ENCODE measurements at regions not wholly inside any gene's neighbourhood (a gene's known extent, or its start where the extent isn't known, plus 50 kb on each side); places are given as distances from the start of the nearest gene placed in this dataset.
A peak's percentile ranks its signal among the peaks of the same experiment; 100 is the strongest.

DNA sequence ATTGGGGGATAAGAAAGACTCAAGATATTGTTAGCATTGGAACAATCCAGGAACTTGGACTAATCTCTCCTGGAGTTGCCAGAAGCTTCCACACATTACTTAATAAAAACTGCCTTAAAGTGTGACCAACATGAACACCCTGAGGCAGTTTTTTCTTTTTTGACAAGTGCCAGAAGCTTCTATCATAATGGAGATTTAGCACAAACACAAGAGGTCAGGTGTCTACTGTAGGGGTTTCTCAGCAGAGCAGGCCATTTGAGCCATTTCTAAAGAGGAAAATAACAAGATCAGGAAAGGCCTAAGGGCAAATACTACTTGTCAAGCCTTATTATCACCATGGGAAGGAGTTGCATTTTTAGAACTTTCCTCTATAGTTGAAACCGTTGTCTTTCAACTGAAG lies 361.5 kb downstream of the EPM2A start (continued):
- TF ChIP-seq ZNF672 (CRISPR knock-in tag; IDR thresholded peaks at IDR 0.05) (no peak), ZNF432 (CRISPR knock-in tag; IDR thresholded peaks at IDR 0.05; ENCODE audit: borderline replicate concordance) (no peak), ZNF3 (CRISPR knock-in tag; IDR thresholded peaks at IDR 0.05) (no peak)

DNA sequence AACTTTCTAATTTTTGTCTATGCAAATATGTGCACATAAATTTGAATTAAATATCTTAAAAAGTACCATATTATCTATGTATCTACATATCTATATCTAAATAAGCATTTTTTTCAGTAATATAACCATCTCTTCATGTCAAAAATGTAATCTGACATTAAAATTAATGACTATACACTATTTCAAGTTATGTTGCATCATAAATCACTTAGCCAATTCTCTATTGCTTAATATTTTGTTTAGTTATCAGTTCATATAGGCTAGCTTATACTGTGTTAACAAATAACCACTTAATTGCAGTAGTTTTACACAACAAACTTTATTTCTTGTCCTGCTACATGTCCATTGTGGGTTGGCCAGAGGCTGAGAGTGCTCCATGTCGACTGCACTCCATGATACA lies 360.8 kb downstream of the EPM2A start:
- FAIRE-seq: no peak
- Histone ChIP-seq H2AFZ (ENCODE audit: low read length) (no peak overlapping the region), H3K4me3 (replicated peaks in 1 of 3; ENCODE audit: insufficient read depth in 1 of 3, low read depth in 2 of 3, low read length in 3 of 3) (no peak overlapping the region), H3K79me2 (ENCODE audit: insufficient read depth, low read length) (no peaks in the 10 kb centered on the region), H3K9ac (ENCODE audit: insufficient read depth, low read depth, low read length) (no peak overlapping the region), H3K9me3 (ENCODE audit: low read length) (peaks cover 7% of the 10 kb centered on the region), H4K20me1 (ENCODE audit: insufficient read depth, low read length) (no peaks in the 10 kb centered on the region), H3K36me3 (replicated peaks in 1 of 2; ENCODE audit: control insufficient read depth in 1 of 2, insufficient read depth in 2 of 2, low read length in 2 of 2) (no peaks in the 10 kb centered on the region), H3K27ac (ENCODE audit: extremely low read length, insufficient read depth, low read length) (no peak overlapping the region), H3K4me1 (ENCODE audit: insufficient read depth, low read length) (no peaks in the 10 kb centered on the region), H3K27me3 (ENCODE audit: control insufficient read depth in 1 of 2, insufficient read depth in 2 of 2, low read length in 2 of 2) (peaks cover 0 to 7% of the 10 kb centered on the region in 2 experiments; a peak in 1 of 5 replicates), H3K4me2 (ENCODE audit: low read depth, low read length) (no peak overlapping the region)
- TF ChIP-seq ZNF557 (CRISPR knock-in tag; IDR thresholded peaks at IDR 0.05): no peak
- peak; percentile 69; the same call in 1 of the 2 replicates for TF ChIP-seq CEBPB (IDR thresholded peaks at IDR 0.05; ENCODE audit: borderline replicate concordance, low read depth, low read length)
- WGBS (ENCODE audit: low lambda C conversion rate): 5% methylated on average over 1 of the region's 1 CpG
- CTCF ChIA-PET (ENCODE audit: low intra/inter-chr PET ratio, low total read pairs): no interaction called here
- no peak for DNase-seq (ENCODE audit: low spot score)
- ATAC-seq: no peak
- intact Hi-C loops (cut with micrococcal nuclease; ENCODE audit: unreplicated experiment): no loop called here
- in situ Hi-C loops (cut with HindIII; ENCODE audit: extremely low pct_ligation_motif_present, low pct_unique_long_range_greater_than_20kb): no loop called here
- BruUV-seq (replicated peaks): no TSS peak
- POLR2A ChIA-PET: no interaction called here

DNA sequence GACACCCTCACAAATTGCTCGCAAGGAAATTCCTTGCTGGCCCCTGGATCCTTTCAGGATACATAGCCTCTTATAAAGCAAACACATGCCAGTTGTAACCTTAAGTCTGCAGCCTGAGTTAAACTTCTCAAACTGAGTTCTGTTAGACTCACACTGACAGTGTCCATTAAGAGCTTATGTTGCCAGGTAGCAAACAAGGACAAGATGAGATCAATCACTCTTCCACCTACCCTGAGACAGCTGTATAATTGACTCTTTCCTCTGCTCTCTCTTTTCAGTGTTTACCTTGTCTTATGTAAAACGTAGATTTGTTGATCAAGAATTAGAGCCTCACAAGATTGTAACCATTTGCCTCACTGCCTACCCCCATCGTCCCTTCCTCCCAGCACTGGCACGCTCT lies 359.8 kb downstream of the EPM2A start:
- WGBS (ENCODE audit: low lambda C conversion rate): 27% methylated on average over 4 of the region's 4 CpGs
- TF ChIP-seq, protein P1, sequence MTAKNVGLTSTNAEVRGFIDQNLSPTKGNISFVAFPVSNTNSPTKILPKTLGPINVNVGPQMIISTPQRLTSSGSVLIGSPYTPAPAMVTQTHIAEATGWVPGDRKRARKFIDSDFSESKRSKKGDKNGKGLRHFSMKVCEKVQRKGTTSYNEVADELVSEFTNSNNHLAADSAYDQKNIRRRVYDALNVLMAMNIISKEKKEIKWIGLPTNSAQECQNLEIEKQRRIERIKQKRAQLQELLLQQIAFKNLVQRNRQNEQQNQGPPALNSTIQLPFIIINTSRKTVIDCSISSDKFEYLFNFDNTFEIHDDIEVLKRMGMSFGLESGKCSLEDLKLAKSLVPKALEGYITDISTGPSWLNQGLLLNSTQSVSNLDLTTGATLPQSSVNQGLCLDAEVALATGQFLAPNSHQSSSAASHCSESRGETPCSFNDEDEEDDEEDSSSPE (CRISPR knock-in tag; IDR thresholded peaks at IDR 0.05): no peak
- TF ChIP-seq PAWR (CRISPR knock-in tag; IDR thresholded peaks at IDR 0.05; ENCODE audit: borderline replicate concordance): no peak
- TF ChIP-seq FOXC1 (CRISPR knock-in tag; IDR thresholded peaks at IDR 0.05; ENCODE audit: borderline replicate concordance): no peak
- TF ChIP-seq ZNF451 (CRISPR knock-in tag; IDR thresholded peaks at IDR 0.05): no peak
- TF ChIP-seq ZNF296 (CRISPR knock-in tag; conservative IDR thresholded peaks at IDR 0.05): no peak
- TF ChIP-seq, protein P2, sequence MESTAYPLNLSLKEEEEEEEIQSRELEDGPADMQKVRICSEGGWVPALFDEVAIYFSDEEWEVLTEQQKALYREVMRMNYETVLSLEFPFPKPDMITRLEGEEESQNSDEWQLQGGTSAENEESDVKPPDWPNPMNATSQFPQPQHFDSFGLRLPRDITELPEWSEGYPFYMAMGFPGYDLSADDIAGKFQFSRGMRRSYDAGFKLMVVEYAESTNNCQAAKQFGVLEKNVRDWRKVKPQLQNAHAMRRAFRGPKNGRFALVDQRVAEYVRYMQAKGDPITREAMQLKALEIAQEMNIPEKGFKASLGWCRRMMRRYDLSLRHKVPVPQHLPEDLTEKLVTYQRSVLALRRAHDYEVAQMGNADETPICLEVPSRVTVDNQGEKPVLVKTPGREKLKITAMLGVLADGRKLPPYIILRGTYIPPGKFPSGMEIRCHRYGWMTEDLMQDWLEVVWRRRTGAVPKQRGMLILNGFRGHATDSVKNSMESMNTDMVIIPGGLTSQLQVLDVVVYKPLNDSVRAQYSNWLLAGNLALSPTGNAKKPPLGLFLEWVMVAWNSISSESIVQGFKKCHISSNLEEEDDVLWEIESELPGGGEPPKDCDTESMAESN (CRISPR knock-in tag; conservative IDR thresholded peaks at IDR 0.05): no peak
- TF ChIP-seq, protein P3, sequence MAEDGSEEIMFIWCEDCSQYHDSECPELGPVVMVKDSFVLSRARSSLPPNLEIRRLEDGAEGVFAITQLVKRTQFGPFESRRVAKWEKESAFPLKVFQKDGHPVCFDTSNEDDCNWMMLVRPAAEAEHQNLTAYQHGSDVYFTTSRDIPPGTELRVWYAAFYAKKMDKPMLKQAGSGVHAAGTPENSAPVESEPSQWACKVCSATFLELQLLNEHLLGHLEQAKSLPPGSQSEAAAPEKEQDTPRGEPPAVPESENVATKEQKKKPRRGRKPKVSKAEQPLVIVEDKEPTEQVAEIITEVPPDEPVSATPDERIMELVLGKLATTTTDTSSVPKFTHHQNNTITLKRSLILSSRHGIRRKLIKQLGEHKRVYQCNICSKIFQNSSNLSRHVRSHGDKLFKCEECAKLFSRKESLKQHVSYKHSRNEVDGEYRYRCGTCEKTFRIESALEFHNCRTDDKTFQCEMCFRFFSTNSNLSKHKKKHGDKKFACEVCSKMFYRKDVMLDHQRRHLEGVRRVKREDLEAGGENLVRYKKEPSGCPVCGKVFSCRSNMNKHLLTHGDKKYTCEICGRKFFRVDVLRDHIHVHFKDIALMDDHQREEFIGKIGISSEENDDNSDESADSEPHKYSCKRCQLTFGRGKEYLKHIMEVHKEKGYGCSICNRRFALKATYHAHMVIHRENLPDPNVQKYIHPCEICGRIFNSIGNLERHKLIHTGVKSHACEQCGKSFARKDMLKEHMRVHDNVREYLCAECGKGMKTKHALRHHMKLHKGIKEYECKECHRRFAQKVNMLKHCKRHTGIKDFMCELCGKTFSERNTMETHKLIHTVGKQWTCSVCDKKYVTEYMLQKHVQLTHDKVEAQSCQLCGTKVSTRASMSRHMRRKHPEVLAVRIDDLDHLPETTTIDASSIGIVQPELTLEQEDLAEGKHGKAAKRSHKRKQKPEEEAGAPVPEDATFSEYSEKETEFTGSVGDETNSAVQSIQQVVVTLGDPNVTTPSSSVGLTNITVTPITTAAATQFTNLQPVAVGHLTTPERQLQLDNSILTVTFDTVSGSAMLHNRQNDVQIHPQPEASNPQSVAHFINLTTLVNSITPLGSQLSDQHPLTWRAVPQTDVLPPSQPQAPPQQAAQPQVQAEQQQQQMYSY (CRISPR knock-in tag; IDR thresholded peaks at IDR 0.05): no peak

More for the DNA sequence above, 359.8 kb downstream of the EPM2A start:
- Histone ChIP-seq H3K9me3 (ENCODE audit: low read length) (peaks cover 7% of the 10 kb centered on the region), H3K4me2 (ENCODE audit: low read depth, low read length) (no peak overlapping the region), H3K4me1 (ENCODE audit: insufficient read depth, low read length) (no peaks in the 10 kb centered on the region), H3K27me3 (ENCODE audit: control insufficient read depth in 1 of 2, insufficient read depth in 2 of 2, low read length in 2 of 2) (peaks cover 0 to 7% of the 10 kb centered on the region in 2 experiments; a peak in 1 of 5 replicates), H3K79me2 (ENCODE audit: insufficient read depth, low read length) (no peaks in the 10 kb centered on the region), H2AFZ (ENCODE audit: low read length) (no peak overlapping the region), H3K27ac (ENCODE audit: extremely low read length, insufficient read depth, low read length) (no peak overlapping the region), H3K4me3 (replicated peaks in 1 of 3; ENCODE audit: insufficient read depth in 1 of 3, low read depth in 2 of 3, low read length in 3 of 3) (no peak overlapping the region), H3K9ac (ENCODE audit: insufficient read depth, low read depth, low read length) (no peak overlapping the region), H3K36me3 (replicated peaks in 1 of 2; ENCODE audit: control insufficient read depth in 1 of 2, insufficient read depth in 2 of 2, low read length in 2 of 2) (no peaks in the 10 kb centered on the region), H4K20me1 (ENCODE audit: insufficient read depth, low read length) (no peaks in the 10 kb centered on the region)
- BruUV-seq (replicated peaks): no TSS peak
- FAIRE-seq (no peak), ATAC-seq (no peak), DNase-seq (ENCODE audit: low spot score) (no peak)
- in situ Hi-C loops (cut with HindIII; ENCODE audit: extremely low pct_ligation_motif_present, low pct_unique_long_range_greater_than_20kb) (no loop called here), intact Hi-C loops (cut with micrococcal nuclease; ENCODE audit: unreplicated experiment) (no loop called here)
- ChIA-PET CTCF (ENCODE audit: low intra/inter-chr PET ratio, low total read pairs) (no interaction called here), POLR2A (no interaction called here)

All from HepG2 (cell line).